DMS 273 (cell line): ENCODE measurements at regions not wholly inside any gene's neighbourhood (a gene's known extent, or its start where the extent isn't known, plus 50 kb on each side); places are given as distances from the start of the nearest gene placed in this dataset.
A peak's percentile ranks its signal among the peaks of the same experiment; 100 is the strongest.

Source experiments
- DNase-seq: peaks from one replicate; lab custom pipeline; 2025; ENCODE audit not compliant: unreplicated experiment; lab: John Stamatoyannopoulos, UW

- no peak for DNase-seq
Observed at GRCh38 chr3:117161816-117162215, 452.2 kb downstream of the TUSC7 start.

GRCh38 chr3:117165176-117165575, 455.6 kb downstream of the TUSC7 start:
- DNase-seq: no peak

GRCh38 chr3:117165601-117166051, 456.0 kb downstream of the TUSC7 start:
- no peak for DNase-seq

GRCh38 chr3:117168896-117169295, 459.3 kb downstream of the TUSC7 start:
- no peak for DNase-seq

- no peak for DNase-seq
Observed at GRCh38 chr3:117170094-117170493, 460.5 kb downstream of the TUSC7 start.

- no peak for DNase-seq
Observed at GRCh38 chr3:117171124-117171523, 461.5 kb downstream of the TUSC7 start.

DNA sequence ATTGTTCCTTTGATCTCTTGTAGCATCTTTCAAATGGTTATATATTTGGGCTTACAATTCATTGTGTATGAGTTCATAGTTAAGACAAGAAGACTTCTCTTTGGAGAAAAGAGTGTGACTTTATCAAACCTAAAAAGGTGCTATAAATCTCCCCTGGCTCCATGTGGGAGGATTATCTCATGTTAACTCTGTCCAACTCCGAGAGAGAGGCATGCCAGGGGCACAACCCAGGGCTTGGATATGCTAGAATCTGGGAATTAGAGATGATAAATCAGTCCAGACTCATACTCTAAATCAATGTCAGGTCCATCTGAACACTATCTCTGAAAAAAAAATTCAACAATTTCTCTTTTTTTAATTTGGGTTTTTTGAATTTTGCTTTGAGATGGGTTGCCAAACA, 462.8 kb downstream of the TUSC7 start:
- DNase-seq: no peak

GRCh38 chr3:117181222-117181621, 471.6 kb downstream of the TUSC7 start:
- DNase-seq: no peak

GRCh38 chr3:117184574-117184973, 475.0 kb downstream of the TUSC7 start:
- DNase-seq: no peak

- DNase-seq: no peak
Observed at GRCh38 chr3:117191245-117191644, 481.7 kb downstream of the TUSC7 start.

DNA sequence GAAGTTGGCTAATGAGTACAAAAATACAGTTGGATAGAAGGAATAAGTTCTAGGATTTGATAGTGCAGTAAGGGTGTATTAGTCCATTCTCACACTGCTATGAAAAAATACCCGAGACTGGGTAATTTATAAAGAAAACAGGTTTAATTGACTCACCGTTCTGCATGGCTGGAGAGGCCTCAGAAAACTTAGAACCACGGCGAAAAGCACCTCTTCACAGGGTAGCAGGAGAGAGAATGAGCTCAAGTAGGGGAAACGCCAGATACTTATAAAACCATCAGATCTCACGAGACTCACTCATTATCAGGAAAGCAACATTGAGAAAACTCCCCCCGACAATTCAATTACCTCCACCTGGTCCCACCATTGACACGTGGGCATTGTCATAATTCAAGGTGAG, 483.3 kb downstream of the TUSC7 start:
- no peak for DNase-seq

- DNase-seq: peak; percentile 35
Observed at GRCh38 chr3:117193390-117193789, 483.8 kb downstream of the TUSC7 start.

DNA sequence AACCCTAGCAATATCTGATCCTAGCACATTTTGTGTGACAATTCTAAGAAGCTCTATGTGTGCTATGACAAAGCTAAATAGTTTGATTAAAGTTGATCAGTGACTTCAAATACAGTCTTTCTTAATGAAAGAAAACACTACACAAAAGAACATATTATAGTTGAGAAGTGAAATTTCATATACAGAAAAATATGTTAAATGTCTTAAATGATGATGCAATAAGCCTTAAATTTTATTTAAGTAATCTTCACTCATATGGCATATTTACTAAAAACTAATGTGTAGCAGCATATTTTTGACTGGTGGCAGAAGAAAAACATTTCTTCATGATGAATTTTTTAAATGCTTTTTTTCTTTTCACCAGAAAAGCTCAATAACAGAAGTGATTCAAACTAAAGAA, 485.5 kb downstream of the TUSC7 start:
- no peak for DNase-seq

GRCh38 chr3:117200962-117201361, 491.4 kb downstream of the TUSC7 start:
- no peak for DNase-seq

DNA sequence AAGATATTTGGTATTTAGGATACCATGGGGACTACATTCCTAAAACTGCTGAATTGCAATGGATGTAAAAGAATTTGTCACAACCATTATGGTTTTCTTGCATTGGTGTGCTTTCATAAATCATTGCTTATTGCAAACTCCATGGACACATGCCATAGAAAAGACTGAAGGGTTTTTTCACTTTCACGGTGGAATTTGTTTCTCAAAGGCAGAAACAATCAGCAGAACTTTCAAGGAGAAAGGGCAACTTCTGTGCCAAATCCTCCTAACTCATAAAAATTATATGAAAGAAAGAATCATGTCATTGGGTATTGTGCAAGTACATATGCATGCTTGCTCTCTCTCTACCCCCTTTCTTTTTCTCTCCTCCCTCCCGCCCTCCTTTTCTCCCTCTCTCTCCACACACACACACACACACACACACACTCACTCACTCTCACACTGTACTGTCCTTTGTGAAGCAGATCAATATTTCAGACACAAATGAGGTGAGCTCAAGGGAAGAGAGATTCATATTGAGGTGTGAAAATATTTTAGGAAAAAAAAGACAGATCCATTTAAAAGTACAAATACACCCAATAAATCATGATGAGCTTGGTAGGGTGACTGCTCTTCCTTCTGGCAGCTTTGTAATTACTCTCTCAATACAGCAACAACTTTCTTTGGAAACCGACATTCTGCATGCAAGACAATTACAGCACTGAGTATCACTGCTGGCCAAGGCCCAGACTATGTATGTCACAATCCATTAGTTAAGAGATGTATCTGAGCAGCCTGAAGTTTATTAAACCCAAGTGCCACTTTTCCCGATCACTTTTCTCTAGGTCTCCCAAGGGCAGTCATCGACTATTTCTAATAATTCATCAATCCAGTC, 492.6 kb downstream of the TUSC7 start:
- no peak for DNase-seq

DNA sequence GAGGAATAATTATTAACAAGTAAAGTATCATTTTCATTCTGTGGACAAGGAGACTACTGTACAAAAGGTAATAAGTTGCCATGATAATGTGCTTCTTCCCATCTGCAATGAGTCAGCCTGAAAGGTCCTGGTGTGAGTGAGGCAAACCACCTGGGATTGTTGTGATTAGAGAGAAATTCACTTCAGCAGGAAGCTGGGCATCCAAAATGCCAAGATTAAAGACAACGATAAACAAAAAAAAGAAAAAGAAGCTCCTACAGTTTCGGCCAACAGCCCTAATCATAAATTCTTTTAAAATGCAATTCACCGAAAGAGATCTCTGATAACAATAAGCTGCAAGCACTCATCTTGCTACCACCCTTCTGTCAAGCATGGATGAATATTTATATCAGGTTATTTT, 507.8 kb downstream of the TUSC7 start:
- DNase-seq: no peak

DNA sequence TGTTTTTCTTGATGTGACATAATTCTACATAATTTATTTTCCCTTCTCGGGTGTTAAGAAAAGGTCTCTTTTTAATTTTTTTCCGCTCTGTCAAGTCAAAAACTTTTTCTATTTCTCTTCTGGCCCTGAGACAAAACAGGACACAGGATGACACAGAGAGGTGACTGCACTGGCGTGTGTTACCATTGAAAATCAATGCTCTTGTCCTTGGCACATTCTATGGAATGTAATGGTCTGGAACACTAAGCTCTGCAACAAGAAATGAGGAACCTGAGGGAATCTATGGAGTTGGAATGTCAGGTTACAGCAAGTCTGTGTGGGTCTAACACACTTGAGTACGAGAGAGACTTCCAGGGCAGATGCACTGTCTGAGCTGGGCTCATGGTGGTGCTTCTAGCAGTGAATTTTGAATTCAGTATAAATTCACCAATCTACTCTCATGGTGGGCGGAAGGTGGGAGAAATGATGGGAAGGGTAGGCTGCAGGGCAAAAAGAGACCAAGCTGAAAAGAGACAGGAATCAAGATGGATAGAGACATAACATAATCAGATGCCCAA, 508.3 kb downstream of the TUSC7 start:
- DNase-seq: no peak

DNA sequence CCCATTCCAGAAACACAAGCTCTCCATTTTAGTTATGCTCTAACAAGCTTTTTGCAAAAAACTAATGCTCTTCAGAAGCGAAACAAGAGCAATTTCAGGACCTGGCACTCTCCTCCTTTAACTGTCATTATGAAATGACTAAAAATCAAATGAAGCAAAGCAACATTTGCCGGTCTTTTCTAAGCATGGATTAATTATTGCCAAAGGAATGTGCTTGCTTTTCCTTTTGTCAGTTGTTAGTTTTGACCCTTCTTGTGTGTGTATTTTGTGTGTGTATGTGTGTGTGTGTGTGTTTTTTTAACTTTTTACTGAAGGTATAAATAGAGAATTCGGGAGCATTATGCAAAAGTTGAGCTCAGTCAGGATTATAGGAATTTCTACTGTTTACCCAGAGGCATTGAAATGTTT, 509.1 kb downstream of the TUSC7 start:
- no peak for DNase-seq

GRCh38 chr3:117219296-117219695, 509.7 kb downstream of the TUSC7 start:
- no peak for DNase-seq

- DNase-seq: no peak
Observed at GRCh38 chr3:117226932-117227331, 517.4 kb downstream of the TUSC7 start.

DNA sequence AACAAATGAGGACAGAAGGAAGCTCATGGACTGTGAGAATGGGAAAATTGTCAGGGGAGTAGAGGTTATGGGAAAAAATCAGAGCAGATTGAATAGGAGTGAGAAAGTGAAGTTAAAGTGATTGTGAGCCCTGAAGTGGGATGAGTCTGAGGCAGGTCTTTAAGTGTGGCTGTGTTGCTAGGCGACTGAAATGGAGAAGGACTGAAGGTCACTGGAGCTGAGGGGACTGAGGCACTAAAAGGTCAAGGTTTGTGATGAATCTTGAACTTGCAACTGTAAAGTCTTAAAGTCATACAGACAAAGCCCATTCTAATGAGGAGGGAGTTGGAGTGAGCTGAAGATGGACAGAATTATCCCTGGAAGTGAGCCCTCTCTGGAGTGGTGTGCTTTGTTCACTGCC, 518.9 kb downstream of the TUSC7 start:
- no peak for DNase-seq

DNA sequence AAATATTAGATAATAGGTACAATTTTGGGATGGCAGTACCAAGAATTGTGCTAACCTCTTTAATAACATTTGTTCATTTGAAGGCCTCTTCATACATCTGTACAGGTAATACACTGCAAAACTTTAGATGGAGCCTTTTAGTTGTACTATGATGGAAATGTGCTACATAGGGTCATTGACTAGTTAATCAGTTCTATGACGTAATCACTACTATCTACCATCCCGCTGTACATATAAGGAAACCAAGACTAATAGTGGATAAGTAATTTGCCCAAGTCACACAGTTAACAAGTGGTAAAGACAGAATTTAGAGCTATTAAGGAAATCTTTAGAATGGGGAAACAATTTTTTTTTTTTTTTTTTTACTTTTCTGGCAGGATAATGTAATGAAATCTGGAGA, 521.3 kb downstream of the TUSC7 start:
- no peak for DNase-seq

- no peak for DNase-seq
Observed at GRCh38 chr3:117234331-117234730, 524.8 kb downstream of the TUSC7 start.
